Hepatocyte (in vitro differentiated cells): ENCODE measurements at regions not wholly inside any gene's neighbourhood (a gene's known extent, or its start where the extent isn't known, plus 50 kb on each side); places are given as distances from the start of the nearest gene placed in this dataset.

Source experiments
- CTCF ChIP-seq: fragments of 200-600 bp; sonication (generic); IDR thresholded peaks from 2 replicates; pipeline ENCODE4 v1.5.1; 2016; ENCODE audit warnings: antibody characterized with exemption, mild to moderate bottlenecking; ENCODE audit not compliant: poor library complexity
- EZH2phosphoT487 ChIP-seq: fragments of 200-600 bp; sonication (generic); IDR thresholded peaks from one replicate; pipeline ENCODE4 v1.6.1; 2018; ENCODE audit warnings: antibody characterized with exemption, mild to moderate bottlenecking, low read depth, moderate library complexity; ENCODE audit not compliant: unreplicated experiment, severe bottlenecking

DNA sequence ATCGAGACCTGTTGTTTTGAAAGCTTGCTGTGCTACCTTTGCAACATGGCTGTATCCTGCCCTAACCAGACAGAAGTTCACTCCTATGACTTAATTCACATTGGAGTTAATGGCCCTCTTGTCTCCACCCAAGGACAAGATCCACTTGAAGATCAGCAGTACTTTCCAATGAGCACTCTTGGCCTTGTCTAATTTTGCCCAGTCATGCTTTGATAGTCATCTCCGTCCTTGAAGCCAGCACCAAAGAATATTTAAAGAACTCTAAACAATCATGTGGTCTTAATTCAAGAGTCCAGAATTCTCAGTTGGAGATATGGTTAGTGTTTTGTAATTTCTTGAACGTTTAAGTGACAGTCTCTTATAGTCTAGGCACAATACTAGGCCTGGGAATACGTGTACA lies 775.6 kb upstream of the EEF2KMT start:
- no peak for TF ChIP-seq CTCF
- no peak for TF ChIP-seq EZH2phosphoT487
